Breast epithelium (tissue), 3 donors: ENCODE measurements at regions not wholly inside any gene's neighbourhood (a gene's known extent, or its start where the extent isn't known, plus 50 kb on each side); places are given as distances from the start of the nearest gene placed in this dataset.

Source experiments
- CTCF ChIP-seq, 3 donors: fragments of 450-650 bp; IDR thresholded peaks; one replicate each; pipeline ENCODE4 v1.5.1; 2016 to 2017; ENCODE audit warnings: antibody characterized with exemption in 3 of 3, mild to moderate bottlenecking in 3 of 3, moderate library complexity in 3 of 3
- POLR2A ChIP-seq: fragments of 450-650 bp; IDR thresholded peaks from one replicate; pipeline ENCODE4 v1.6.1; 2016; ENCODE audit warnings: antibody characterized with exemption, mild to moderate bottlenecking, moderate library complexity
- POLR2AphosphoS5 ChIP-seq, 3 donors: sonication (generic); formaldehyde crosslinking; IDR thresholded peaks; one replicate each; pipeline ENCODE4 v1.6.1; 2017; ENCODE audit warnings: antibody characterized with exemption in 3 of 3

GRCh38 chr4:156568484-156568883, 403.1 kb downstream of the PDGFC start:
- TF ChIP-seq POLR2AphosphoS5 (IDR thresholded peaks at IDR 0.05) (no peak), CTCF (IDR thresholded peaks at IDR 0.05) (no peak), POLR2A (no peak)
